Lung (tissue), 11 donors: ENCODE measurements at regions not wholly inside any gene's neighbourhood (a gene's known extent, or its start where the extent isn't known, plus 50 kb on each side); places are given as distances from the start of the nearest gene placed in this dataset.

Source experiments
- ATAC-seq: fragments of 200-7000 bp; cut with Tn5 transposase; one replicate; pipeline ENCODE4 v1.9.1; 2020; ENCODE audit warnings: moderate number of reproducible peaks; ENCODE audit not compliant: insufficient read depth, low FRiP score
- DNase-seq, 3 donors: peaks; one replicate each; pipeline ENCODE4 v3.0.0-alpha.2; 2013 to 2017
- H3K27ac ChIP-seq, 2 donors: one replicate each; pipeline ENCODE4 v1.5.1; 2013; ENCODE audit warnings: mild to moderate bottlenecking in 2 of 2, moderate library complexity in 2 of 2, control low read depth in 1 of 2, inconsistent platforms in 1 of 2, low read depth in 1 of 2, low read length in 1 of 2
- H3K27me3 ChIP-seq, 3 donors: one replicate each; pipeline ENCODE4 v1.5.1; 2013; ENCODE audit warnings: low read length in 2 of 3; ENCODE audit not compliant: control insufficient read depth in 3 of 3, insufficient read depth in 3 of 3
- H3K36me3 ChIP-seq, 4 donors: one replicate each; pipeline ENCODE4 v1.5.1; 2013; ENCODE audit warnings: low read length in 4 of 4, mild to moderate bottlenecking in 1 of 4, moderate library complexity in 1 of 4; ENCODE audit not compliant: control insufficient read depth in 4 of 4, insufficient read depth in 4 of 4
- H3K4me1 ChIP-seq, 5 donors: one replicate each; pipeline ENCODE4 v1.5.1; 2013; ENCODE audit warnings: low read length in 5 of 5, mild to moderate bottlenecking in 2 of 5, moderate library complexity in 1 of 5; ENCODE audit not compliant: control insufficient read depth in 5 of 5, insufficient read depth in 5 of 5
- H3K4me3 ChIP-seq: one replicate; pipeline ENCODE4 v1.5.1; 2013; ENCODE audit warnings: mild to moderate bottlenecking, control low read depth, moderate library complexity
- H3K9ac ChIP-seq, 2 donors: one replicate each; pipeline ENCODE4 v1.5.1; 2013; ENCODE audit warnings: low read length in 2 of 2, control low read depth in 1 of 2; ENCODE audit not compliant: insufficient read depth in 1 of 2
- H3K9me3 ChIP-seq, 4 donors: one replicate each; pipeline ENCODE4 v1.5.1; 2013; ENCODE audit warnings: low read length in 3 of 4, mild to moderate bottlenecking in 1 of 4, moderate library complexity in 1 of 4; ENCODE audit not compliant: control insufficient read depth in 4 of 4, insufficient read depth in 3 of 4
- WGBS, 2 donors: extraction: QIAGEN DNeasy Blood & Tissue Kit; methylation state at CpG; one replicate each; pipeline ENCODE4 v1.1.7; 2013; 5-methylcytosine and 5-hydroxymethylcytosine counted together
- TF ChIP-seq, protein P1 (sequence below): IDR thresholded peaks from 2 replicates; pipeline ENCODE4 v1.5.1; 2012; ENCODE audit warnings: mild to moderate bottlenecking; ENCODE audit errors: control extremely low read depth, extremely low read depth
- donor health status: control.
- donor health status: control.
- donor health status: Bipolar disorder and iron deficiency.
- donor health status: healthy.
- donor health status: DM: yes; HTN: yes; CAD: no.

GRCh38 chr1:212224102-212224501, 61.1 kb upstream of the PPP2R5A start:
- Histone ChIP-seq H3K4me1 (peaks cover 0 to 17% (median 9%) of the 10 kb centered on the region in 5 donors), H3K36me3 (no peaks in the 10 kb centered on the region), H3K9me3 (no peaks in the 10 kb centered on the region), H3K9ac (no peak overlapping the region), H3K27me3 (no peaks in the 10 kb centered on the region), H3K27ac (no peak overlapping the region), H3K4me3 (no peak overlapping the region)
- DNase-seq: no peak
- TF ChIP-seq, protein P1, sequence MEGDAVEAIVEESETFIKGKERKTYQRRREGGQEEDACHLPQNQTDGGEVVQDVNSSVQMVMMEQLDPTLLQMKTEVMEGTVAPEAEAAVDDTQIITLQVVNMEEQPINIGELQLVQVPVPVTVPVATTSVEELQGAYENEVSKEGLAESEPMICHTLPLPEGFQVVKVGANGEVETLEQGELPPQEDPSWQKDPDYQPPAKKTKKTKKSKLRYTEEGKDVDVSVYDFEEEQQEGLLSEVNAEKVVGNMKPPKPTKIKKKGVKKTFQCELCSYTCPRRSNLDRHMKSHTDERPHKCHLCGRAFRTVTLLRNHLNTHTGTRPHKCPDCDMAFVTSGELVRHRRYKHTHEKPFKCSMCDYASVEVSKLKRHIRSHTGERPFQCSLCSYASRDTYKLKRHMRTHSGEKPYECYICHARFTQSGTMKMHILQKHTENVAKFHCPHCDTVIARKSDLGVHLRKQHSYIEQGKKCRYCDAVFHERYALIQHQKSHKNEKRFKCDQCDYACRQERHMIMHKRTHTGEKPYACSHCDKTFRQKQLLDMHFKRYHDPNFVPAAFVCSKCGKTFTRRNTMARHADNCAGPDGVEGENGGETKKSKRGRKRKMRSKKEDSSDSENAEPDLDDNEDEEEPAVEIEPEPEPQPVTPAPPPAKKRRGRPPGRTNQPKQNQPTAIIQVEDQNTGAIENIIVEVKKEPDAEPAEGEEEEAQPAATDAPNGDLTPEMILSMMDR: no peak
- 93 to 95% methylated on average over 2 of the region's 2 CpGs for WGBS, 2 donors
- no peak for ATAC-seq

- Histone ChIP-seq H3K27me3 (no peaks in the 10 kb centered on the region), H3K9me3 (no peaks in the 10 kb centered on the region), H3K9ac (no peak overlapping the region), H3K27ac (no peak overlapping the region), H3K4me1 (peaks cover 0 to 9% (median 6%) of the 10 kb centered on the region in 5 donors), H3K36me3 (no peaks in the 10 kb centered on the region), H3K4me3 (no peak overlapping the region)
- DNase-seq: peak; percentile 28 to 44 (median 42)
- WGBS, 2 donors: 19 to 24% methylated on average over 6 of the region's 6 CpGs
- TF ChIP-seq, protein P1: no peak
- ATAC-seq: no peak
Measured at GRCh38 chr1:212225416-212225815, 59.8 kb upstream of the PPP2R5A start.

DNA sequence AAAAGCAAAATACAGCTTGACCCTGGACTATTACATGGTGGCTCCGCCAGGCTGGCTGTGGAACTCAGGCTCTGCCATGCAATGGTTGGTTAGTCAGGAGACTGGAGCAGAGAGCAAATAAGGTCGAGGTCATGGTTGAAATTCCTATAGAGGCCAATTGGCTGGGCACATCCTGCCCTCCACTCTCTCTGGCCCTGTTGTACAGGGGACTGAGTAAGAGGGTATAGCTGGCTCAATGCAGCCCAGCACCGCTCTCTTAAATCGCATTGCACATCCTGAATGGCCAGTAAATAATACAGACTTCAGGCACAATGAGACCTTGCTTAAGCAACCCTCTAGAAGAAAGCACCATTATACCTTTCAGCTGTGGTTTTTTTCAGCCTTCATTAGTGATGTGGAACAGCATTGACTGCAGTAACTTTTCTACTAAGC, 59.3 kb upstream of the PPP2R5A start:
- no peaks in the 10 kb centered on the region for H3K27me3 ChIP-seq
- DNase-seq: no peak
- no peak for ATAC-seq
- peaks cover 0 to 9% (median 6%) of the 10 kb centered on the region in 5 donors for H3K4me1 ChIP-seq
- H3K9ac ChIP-seq: no peak overlapping the region
- H3K9me3 ChIP-seq: no peaks in the 10 kb centered on the region
- no peaks in the 10 kb centered on the region for H3K36me3 ChIP-seq
- no peak overlapping the region for H3K4me3 ChIP-seq
- TF ChIP-seq, protein P1: no peak
- H3K27ac ChIP-seq: peak overlapping the region in 1 of 2 donors; percentile 60
- WGBS, 2 donors: 79 to 80% methylated on average over 4 of the region's 4 CpGs

GRCh38 chr1:212226467-212226866, 58.7 kb upstream of the PPP2R5A start:
- ATAC-seq: no peak
- no peak overlapping the region for H3K4me3 ChIP-seq
- peaks cover 0 to 9% (median 6%) of the 10 kb centered on the region in 5 donors for H3K4me1 ChIP-seq
- DNase-seq: no peak
- TF ChIP-seq, protein P1: no peak
- H3K27me3 ChIP-seq: no peaks in the 10 kb centered on the region
- 85 to 91% methylated on average over 3 of the region's 3 CpGs for WGBS, 2 donors
- H3K9me3 ChIP-seq: no peaks in the 10 kb centered on the region
- H3K27ac ChIP-seq: peak overlapping the region in 1 of 2 donors; percentile 60
- no peak overlapping the region for H3K9ac ChIP-seq
- no peaks in the 10 kb centered on the region for H3K36me3 ChIP-seq
